ENCODE measurements at regions not wholly inside any gene's neighbourhood (a gene's known extent, or its start where the extent isn't known, plus 50 kb on each side); places are given as distances from the start of the nearest gene placed in this dataset.
A peak's percentile ranks its signal among the peaks of the same experiment; 100 is the strongest.

GRCh38 chr18:9025091-9025838 is 77.2 kb upstream of the NDUFV2 start:
- peaks cover 4% of the 10 kb centered on the region for H3K4me1 Mint-ChIP-seq (ENCODE audit: insufficient read depth, unreplicated experiment)
- H3K36me3 Mint-ChIP-seq (ENCODE audit: insufficient read depth, unreplicated experiment): no peaks in the 10 kb centered on the region
- TF ChIP-seq CTCF (IDR thresholded peaks at IDR 0.05; ENCODE audit: unreplicated experiment): no peak
- intact Hi-C loops (cut with micrococcal nuclease): no loop called here
- POLR2A ChIA-PET: interaction anchor here (1.4 kb wide), 1 partner anchor 11 kb away, joined by 3 read pairs; no protein-coding TSS in a partner anchor
- DNase-seq (ENCODE audit: unreplicated experiment): peak; percentile 19
- no peaks in the 10 kb centered on the region for H3K9me3 Mint-ChIP-seq (ENCODE audit: unreplicated experiment)
- no peaks in the 10 kb centered on the region for H3K27me3 Mint-ChIP-seq (ENCODE audit: insufficient read depth, unreplicated experiment)
- H3K27ac Mint-ChIP-seq (ENCODE audit: low read depth, unreplicated experiment): no peak overlapping the region
- H3K4me3 Mint-ChIP-seq (ENCODE audit: unreplicated experiment): no peak overlapping the region
- BruUV-seq (replicated peaks): no TSS peak
- CTCF ChIA-PET: interaction anchor here (0.6 kb wide), 1 partner anchor 463 kb away, joined by 4 read pairs; no protein-coding TSS in a partner anchor

GRCh38 chr18:9029131-9029530 is 73.4 kb upstream of the NDUFV2 start:
- H3K27ac Mint-ChIP-seq (ENCODE audit: low read depth, unreplicated experiment): no peak overlapping the region
- BruUV-seq (replicated peaks): no TSS peak
- DNase-seq (ENCODE audit: unreplicated experiment): no peak
- intact Hi-C loops (cut with micrococcal nuclease): no loop called here
- ChIA-PET POLR2A (interaction anchor here (0.6 kb wide), 1 partner anchor 19 kb away, joined by 3 read pairs; no protein-coding TSS in a partner anchor), CTCF (no interaction called here)
- peaks cover 4% of the 10 kb centered on the region for H3K4me1 Mint-ChIP-seq (ENCODE audit: insufficient read depth, unreplicated experiment)
- no peak overlapping the region for H3K4me3 Mint-ChIP-seq (ENCODE audit: unreplicated experiment)
- H3K9me3 Mint-ChIP-seq (ENCODE audit: unreplicated experiment): no peaks in the 10 kb centered on the region
- H3K36me3 Mint-ChIP-seq (ENCODE audit: insufficient read depth, unreplicated experiment): no peaks in the 10 kb centered on the region
- H3K27me3 Mint-ChIP-seq (ENCODE audit: insufficient read depth, unreplicated experiment): no peaks in the 10 kb centered on the region
- no peak for TF ChIP-seq CTCF (IDR thresholded peaks at IDR 0.05; ENCODE audit: unreplicated experiment)

GRCh38 chr18:9032519-9032918 is 70.0 kb upstream of the NDUFV2 start:
- no peak overlapping the region for H3K27ac Mint-ChIP-seq (ENCODE audit: low read depth, unreplicated experiment)
- no peak for TF ChIP-seq CTCF (IDR thresholded peaks at IDR 0.05; ENCODE audit: unreplicated experiment)
- no peak for DNase-seq (ENCODE audit: unreplicated experiment)
- CTCF ChIA-PET: interaction anchor here (0.6 kb wide), 1 partner anchor 361 kb away, joined by 3 read pairs; no protein-coding TSS in a partner anchor
- no peaks in the 10 kb centered on the region for H3K9me3 Mint-ChIP-seq (ENCODE audit: unreplicated experiment)
- intact Hi-C loops (cut with micrococcal nuclease): no loop called here
- no peak overlapping the region for H3K4me3 Mint-ChIP-seq (ENCODE audit: unreplicated experiment)
- no TSS peak for BruUV-seq (replicated peaks)
- H3K36me3 Mint-ChIP-seq (ENCODE audit: insufficient read depth, unreplicated experiment): no peaks in the 10 kb centered on the region
- POLR2A ChIA-PET: no interaction called here
- no peaks in the 10 kb centered on the region for H3K27me3 Mint-ChIP-seq (ENCODE audit: insufficient read depth, unreplicated experiment)
- H3K4me1 Mint-ChIP-seq (ENCODE audit: insufficient read depth, unreplicated experiment): peaks cover 4% of the 10 kb centered on the region

- ChIA-PET CTCF (no interaction called here), POLR2A (interaction anchor here (0.6 to 1.4 kb wide), 2 partner anchors 21 to 44 kb away, joined by 3 read pairs; no protein-coding TSS in a partner anchor)
- Mint-ChIP-seq H3K36me3 (ENCODE audit: insufficient read depth, unreplicated experiment) (no peaks in the 10 kb centered on the region), H3K4me3 (ENCODE audit: unreplicated experiment) (no peak overlapping the region), H3K4me1 (ENCODE audit: insufficient read depth, unreplicated experiment) (no peaks in the 10 kb centered on the region), H3K27ac (ENCODE audit: low read depth, unreplicated experiment) (no peak overlapping the region), H3K9me3 (ENCODE audit: unreplicated experiment) (no peaks in the 10 kb centered on the region), H3K27me3 (ENCODE audit: insufficient read depth, unreplicated experiment) (no peaks in the 10 kb centered on the region)
- no peak for TF ChIP-seq CTCF (IDR thresholded peaks at IDR 0.05; ENCODE audit: unreplicated experiment)
- no peak for DNase-seq (ENCODE audit: unreplicated experiment)
- intact Hi-C loops (cut with micrococcal nuclease): no loop called here
- BruUV-seq (replicated peaks): no TSS peak
Observed at GRCh38 chr18:9038277-9038871, 64.1 kb upstream of the NDUFV2 start.

All from MCF 10A (cell line).